HG02571 (cell line): ENCODE measurements at regions not wholly inside any gene's neighbourhood (a gene's known extent, or its start where the extent isn't known, plus 50 kb on each side); places are given as distances from the start of the nearest gene placed in this dataset.

Experiments
- ATAC-seq: cut with Tn5 transposase; IDR thresholded peaks from one replicate; pipeline ENCODE4 v1.9.1; 2021; ENCODE audit warnings: mild to moderate bottlenecking, moderate library complexity; ENCODE audit not compliant: unreplicated experiment

DNA sequence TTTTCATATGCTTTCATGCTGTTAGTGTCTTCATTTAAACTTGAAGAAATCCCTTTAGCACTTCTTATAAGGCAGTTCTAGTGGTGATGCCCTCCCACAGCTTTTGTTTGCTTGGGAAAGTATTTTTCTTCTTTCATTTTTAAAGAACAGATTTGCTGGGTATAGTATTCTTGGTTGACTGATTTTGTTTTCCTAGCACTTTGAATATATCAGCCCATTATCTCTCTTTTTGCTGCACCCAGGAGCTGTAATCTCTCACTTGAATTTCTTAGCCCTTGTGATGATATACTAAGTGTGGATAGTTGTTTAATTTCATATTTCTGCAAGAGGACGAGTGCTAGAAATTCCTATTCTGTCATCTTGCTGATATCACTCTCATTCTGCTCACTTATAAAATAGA, 283.7 kb downstream of the GPAT3 start:
- ATAC-seq = no peak

- no peak for ATAC-seq
Measured at GRCh38 chr4:83810428-83810827, 274.5 kb downstream of the GPAT3 start.

GRCh38 chr4:83809581-83809980, 273.7 kb downstream of the GPAT3 start:
- ATAC-seq = no peak

- no peak for ATAC-seq
Measured at GRCh38 chr4:83793481-83793880, 257.6 kb downstream of the GPAT3 start.

DNA sequence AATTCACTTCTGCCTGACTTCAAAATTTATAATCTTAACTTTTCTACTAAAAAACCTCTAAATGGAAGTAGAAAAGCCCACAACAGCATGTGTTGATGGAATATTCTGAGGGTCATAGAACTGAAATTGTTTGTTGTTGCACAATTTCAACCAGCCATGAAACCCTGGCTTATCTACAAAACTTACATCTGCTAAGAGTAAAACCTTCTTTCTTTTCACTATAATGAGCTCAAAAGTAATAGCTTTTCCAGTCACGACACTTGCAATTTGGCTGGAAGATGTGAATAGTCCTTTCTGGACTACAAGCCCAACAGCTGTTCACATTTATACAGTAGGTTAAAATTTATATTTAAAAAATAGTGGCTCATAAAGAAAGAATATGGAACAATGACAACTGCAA, 250.0 kb downstream of the GPAT3 start:
- no peak for ATAC-seq

DNA sequence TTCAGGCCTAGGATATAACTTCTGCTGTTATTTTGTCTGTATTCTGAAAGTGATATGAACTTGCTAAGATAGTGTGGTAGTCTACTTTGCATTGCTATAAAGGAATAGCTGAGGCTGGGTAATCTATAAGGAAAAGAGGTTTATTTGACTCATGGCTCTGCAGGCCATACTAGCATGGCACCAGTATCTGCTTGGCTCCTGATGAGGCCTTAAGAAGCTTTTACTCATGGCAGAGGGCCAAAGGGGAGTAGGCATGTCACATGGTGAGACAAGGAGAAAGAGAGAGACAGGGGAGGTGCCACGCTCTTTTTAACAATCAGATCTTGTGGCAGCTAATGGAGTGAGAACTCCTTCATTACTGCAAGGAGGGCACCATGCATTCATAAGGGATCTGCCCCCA, 247.3 kb downstream of the GPAT3 start:
- ATAC-seq = no peak

GRCh38 chr4:83782591-83782990, 246.7 kb downstream of the GPAT3 start:
- no peak for ATAC-seq

DNA sequence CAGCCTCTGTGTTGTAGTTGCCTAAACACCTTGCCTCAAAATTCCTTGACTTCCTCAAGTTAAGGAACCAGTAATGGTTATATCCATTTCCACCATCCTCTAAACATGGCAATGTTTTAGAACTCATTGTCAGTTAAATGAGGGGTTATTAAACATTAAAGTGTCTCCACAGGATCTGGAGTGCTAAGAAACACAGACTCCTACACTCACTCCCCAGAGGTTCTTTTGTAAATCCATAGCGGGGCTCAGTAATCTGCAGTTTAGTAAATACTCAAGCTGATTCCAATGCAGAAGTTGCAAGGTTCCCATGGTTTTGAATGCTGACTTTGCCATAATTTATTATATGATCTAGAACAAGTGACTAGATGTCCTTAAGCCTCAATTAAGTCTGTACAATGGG, 245.5 kb downstream of the GPAT3 start:
- ATAC-seq = no peak

GRCh38 chr4:83780053-83780733, 244.3 kb downstream of the GPAT3 start:
- ATAC-seq = no peak

GRCh38 chr4:83779103-83780052, 243.5 kb downstream of the GPAT3 start:
- ATAC-seq = no peak

DNA sequence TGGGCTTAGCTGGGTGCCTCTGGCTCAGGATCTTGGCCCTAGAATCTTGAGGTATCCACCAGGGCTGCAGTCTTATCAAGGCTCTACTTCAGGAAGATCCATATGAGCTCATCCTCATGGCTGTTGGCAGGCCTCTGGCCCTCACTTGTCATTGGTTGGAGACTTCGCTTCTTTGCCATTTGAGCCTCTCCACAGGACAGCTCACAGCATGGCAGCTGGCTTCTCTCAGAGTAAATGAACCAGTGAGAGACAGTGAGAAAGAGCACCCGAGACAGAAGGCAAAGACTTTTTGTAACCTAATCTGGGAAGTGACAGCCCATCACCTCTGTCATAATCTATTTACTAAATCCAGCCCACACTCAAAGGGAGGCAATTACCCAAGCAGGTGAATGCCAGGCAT, 236.8 kb downstream of the GPAT3 start:
- ATAC-seq = no peak

GRCh38 chr4:83771113-83771705, 235.3 kb downstream of the GPAT3 start:
- ATAC-seq = no peak

GRCh38 chr4:83768146-83768545, 232.2 kb downstream of the GPAT3 start:
- no peak for ATAC-seq

DNA sequence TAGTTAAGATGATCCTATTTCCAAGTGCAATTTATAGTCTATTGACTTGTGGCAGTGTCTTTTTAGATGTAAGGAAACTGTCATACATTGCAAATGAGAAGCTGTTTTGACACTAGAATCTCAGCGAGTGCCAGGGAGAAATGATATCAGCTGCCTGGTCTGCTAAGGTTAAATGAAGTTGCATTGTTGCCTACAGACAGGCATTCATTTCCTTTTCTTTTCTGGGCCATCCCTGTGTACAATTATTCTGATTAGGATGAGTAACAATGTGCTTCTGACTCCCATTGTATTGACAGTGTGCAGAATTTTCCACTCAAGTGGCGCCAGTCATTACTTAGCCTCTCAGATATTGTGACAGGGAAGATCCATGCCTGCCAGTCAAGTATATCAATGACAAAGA, 231.2 kb downstream of the GPAT3 start:
- no peak for ATAC-seq

- ATAC-seq = no peak
Measured at GRCh38 chr4:83759611-83760010, 223.7 kb downstream of the GPAT3 start.

DNA sequence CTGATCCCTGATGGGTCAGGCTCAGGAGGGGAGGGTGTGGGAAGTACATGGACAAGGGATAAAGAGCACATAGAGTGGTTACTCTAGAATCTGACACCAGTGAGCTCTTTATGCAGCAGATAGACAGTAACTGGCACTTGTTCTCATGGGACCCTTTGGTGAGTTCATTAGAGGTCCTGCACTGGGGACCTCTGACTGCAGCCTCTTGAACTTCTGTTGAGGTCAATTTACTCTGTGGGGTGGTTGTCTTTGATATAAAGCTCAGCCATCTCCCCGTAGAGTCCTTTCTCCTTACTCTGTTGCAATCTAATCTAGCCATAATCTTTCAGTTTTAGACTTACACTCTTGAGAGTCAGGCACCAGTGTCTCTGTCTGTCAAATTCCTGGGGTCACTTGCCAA, 222.4 kb downstream of the GPAT3 start:
- no peak for ATAC-seq

DNA sequence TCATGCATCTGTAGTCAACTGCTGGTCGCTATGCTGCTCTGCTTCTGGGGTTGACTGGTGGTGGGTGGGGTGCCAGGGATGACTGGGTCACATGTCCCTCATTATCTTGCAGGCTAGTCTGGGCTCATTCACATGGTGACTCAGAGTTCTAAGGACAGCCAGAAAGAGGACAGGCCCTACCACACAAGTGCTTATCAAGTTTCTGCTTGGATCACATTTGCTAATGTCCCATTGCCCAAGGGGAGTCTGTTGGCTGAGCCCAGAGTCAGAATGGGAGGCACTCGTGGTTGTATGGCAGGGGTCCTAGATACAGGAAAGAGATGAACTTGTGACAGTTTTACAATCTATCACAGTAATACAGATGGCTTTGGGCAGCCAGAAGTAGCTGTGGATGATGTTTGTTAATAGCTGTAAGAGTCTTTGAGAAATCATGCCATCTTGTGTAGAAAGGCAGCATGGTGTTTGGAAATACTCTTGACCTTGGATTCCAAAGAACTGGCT, 221.3 kb downstream of the GPAT3 start:
- ATAC-seq = no peak

DNA sequence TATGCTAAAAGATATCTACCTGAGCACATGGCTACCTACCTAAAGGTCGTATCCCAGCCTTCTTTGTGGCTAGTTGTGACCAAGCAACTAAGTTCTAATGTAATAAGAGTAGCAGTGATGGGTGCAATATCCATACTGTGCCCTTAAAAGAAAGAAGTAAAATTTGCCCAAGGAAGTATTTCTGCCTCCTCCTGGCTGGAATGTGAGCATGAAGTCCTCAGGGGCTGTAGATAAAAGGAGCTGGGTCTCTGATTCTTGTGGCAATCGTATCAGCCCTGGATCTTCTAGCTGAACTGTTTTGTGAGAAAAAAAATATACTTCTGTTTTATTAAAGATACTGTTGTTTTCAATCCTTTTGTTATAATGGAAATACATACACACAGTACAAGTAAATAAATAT, 217.4 kb downstream of the GPAT3 start:
- ATAC-seq = no peak

GRCh38 chr4:83751336-83751949, 215.5 kb downstream of the GPAT3 start:
- ATAC-seq = no peak

- no peak for ATAC-seq
Measured at GRCh38 chr4:83748711-83749110, 212.8 kb downstream of the GPAT3 start.

DNA sequence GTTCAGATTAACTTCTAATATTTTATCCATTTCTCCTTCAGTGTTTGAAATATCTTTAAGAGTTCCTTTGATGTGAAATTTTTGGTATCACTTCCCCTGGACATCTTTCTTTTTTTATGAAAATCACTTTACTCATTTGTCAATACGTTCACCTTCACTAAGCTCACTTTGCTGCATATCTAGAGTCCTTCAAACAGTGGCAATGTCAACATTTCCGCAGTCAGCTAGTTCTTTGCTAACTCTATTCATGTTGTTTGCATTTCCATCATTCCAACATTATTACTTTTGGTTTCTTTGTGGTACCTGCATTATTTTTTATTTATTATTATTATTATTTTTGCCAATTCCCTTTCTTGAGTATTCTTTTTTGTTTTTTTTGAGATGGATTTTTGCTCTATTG, 203.0 kb downstream of the GPAT3 start:
- ATAC-seq = no peak
